GM23338 (cell line): ENCODE measurements at regions not wholly inside any gene's neighbourhood (a gene's known extent, or its start where the extent isn't known, plus 50 kb on each side); places are given as distances from the start of the nearest gene placed in this dataset.

ENCODE experiments used
- ATAC-seq: fragments of 200-7000 bp; cut with Tn5 transposase; 3 replicates; pipeline ENCODE4 v1.9.1; 2020
- DNase-seq: peaks from one replicate; pipeline ENCODE4 v3.0.0-alpha.2; 2015; ENCODE audit warnings: low spot score
- H2AFZ ChIP-seq: fragments of 200-600 bp; sonication (generic); 2 replicates; pipeline ENCODE4 v1.8.0; 2016; ENCODE audit warnings: antibody characterized with exemption, mild to moderate bottlenecking, moderate library complexity
- H3F3A ChIP-seq: fragments of 200-600 bp; sonication (generic); replicated peaks from 2 replicates; pipeline ENCODE4 v1.8.0; 2017; ENCODE audit warnings: antibody characterized with exemption, mixed run types, low read depth
- H3K27ac ChIP-seq: fragments of 200-600 bp; sonication (generic); 2 replicates; pipeline ENCODE4 v1.6.1; 2016; ENCODE audit warnings: low read depth
- H3K27me3 ChIP-seq: fragments of 200-600 bp; sonication (generic); 2 replicates; pipeline ENCODE4 v1.8.0; 2016; ENCODE audit warnings: mild to moderate bottlenecking, mixed run types, moderate library complexity; ENCODE audit not compliant: insufficient read depth
- H3K36me3 ChIP-seq: fragments of 200-600 bp; sonication (generic); 2 replicates; pipeline ENCODE4 v1.8.0; 2016; ENCODE audit warnings: mild to moderate bottlenecking; ENCODE audit not compliant: insufficient read depth
- H3K4me1 ChIP-seq: fragments of 200-600 bp; sonication (generic); 2 replicates; pipeline ENCODE4 v1.8.0; 2016; ENCODE audit warnings: mild to moderate bottlenecking, moderate library complexity; ENCODE audit not compliant: insufficient read depth
- H3K4me2 ChIP-seq: fragments of 200-600 bp; sonication (generic); 2 replicates; pipeline ENCODE4 v1.7.1; 2017; ENCODE audit warnings: mixed run types
- H3K4me3 ChIP-seq: fragments of 200-600 bp; sonication (generic); 2 replicates; pipeline ENCODE4 v1.6.1; 2016; ENCODE audit warnings: mixed run types
- H3K79me2 ChIP-seq: fragments of 200-600 bp; sonication (generic); replicated peaks from 2 replicates; pipeline ENCODE4 v1.8.0; 2017; ENCODE audit warnings: mild to moderate bottlenecking; ENCODE audit not compliant: insufficient read depth
- H3K9me2 ChIP-seq: fragments of 200-600 bp; sonication (generic); 2 replicates; pipeline ENCODE4 v1.8.0; 2017; ENCODE audit not compliant: insufficient read depth
- H4K20me1 ChIP-seq: fragments of 200-600 bp; sonication (generic); replicated peaks from 2 replicates; pipeline ENCODE4 v1.8.0; 2017; ENCODE audit warnings: mild to moderate bottlenecking; ENCODE audit not compliant: insufficient read depth
- H3K27ac Mint-ChIP-seq: 2 replicates; pipeline ENCODE4 v1.8.0; 2020; ENCODE audit warnings: inconsistent platforms, mild to moderate bottlenecking, moderate library complexity, mixed read lengths
- H3K27me3 Mint-ChIP-seq: 3 replicates; pipeline ENCODE4 v1.8.0; 2022; ENCODE audit warnings: low read depth, mild to moderate bottlenecking, moderate library complexity, mixed read lengths, inconsistent platforms; ENCODE audit not compliant: insufficient read depth, poor library complexity
- H3K36me3 Mint-ChIP-seq: 3 replicates; pipeline ENCODE4 v1.8.0; 2021; ENCODE audit warnings: low read depth, mild to moderate bottlenecking, inconsistent platforms, moderate library complexity, mixed read lengths
- H3K4me1 Mint-ChIP-seq: 3 replicates; pipeline ENCODE4 v1.8.0; 2020; ENCODE audit warnings: mild to moderate bottlenecking, inconsistent platforms, mixed read lengths
- H3K4me3 Mint-ChIP-seq: 3 replicates; pipeline ENCODE4 v1.8.0; 2021; ENCODE audit warnings: moderate library complexity, mild to moderate bottlenecking, inconsistent platforms, mixed read lengths
- H3K9me3 Mint-ChIP-seq: 3 replicates; pipeline ENCODE4 v1.8.0; 2020; ENCODE audit warnings: moderate library complexity, mild to moderate bottlenecking, inconsistent platforms, mixed read lengths
- CREB1 ChIP-seq: fragments of 250-450 bp; sonication (Bioruptor Pico); IDR thresholded peaks from 2 replicates; pipeline ENCODE4 v1.5.0; 2020; ENCODE audit warnings: low read depth, mild to moderate bottlenecking, moderate library complexity
- CTCF ChIP-seq, 2 experiments: fragments of 200-600 bp in 1 of 2; sonication (generic) in 1 of 2; conservative IDR thresholded peaks; 2 replicates each; pipeline versions ENCODE4 v1.5.1 to v1.6.1; 2016 to 2017; ENCODE audit warnings: antibody characterized with exemption in 2 of 2, low read depth in 2 of 2, mild to moderate bottlenecking in 2 of 2, moderate library complexity in 1 of 2
- ETS1 ChIP-seq: IDR thresholded peaks from 2 replicates; pipeline ENCODE4 v1.6.1; 2016; ENCODE audit warnings: antibody characterized with exemption
- EZH2 ChIP-seq: fragments of 200-600 bp; sonication (generic); IDR thresholded peaks from one replicate; pipeline ENCODE4 v1.8.0; 2017; ENCODE audit warnings: antibody characterized with exemption, mild to moderate bottlenecking, low read depth; ENCODE audit not compliant: unreplicated experiment
- EZH2phosphoT487 ChIP-seq: fragments of 200-600 bp; sonication (generic); IDR thresholded peaks from one replicate; pipeline ENCODE4 v1.8.1; 2018; ENCODE audit warnings: antibody characterized with exemption; ENCODE audit not compliant: unreplicated experiment
- JUNB ChIP-seq: IDR thresholded peaks from one replicate; pipeline ENCODE4 v1.6.1; 2016; ENCODE audit warnings: antibody characterized with exemption; ENCODE audit not compliant: unreplicated experiment
- NANOG ChIP-seq: IDR thresholded peaks from 2 replicates; pipeline ENCODE4 v1.6.1; 2016; ENCODE audit warnings: antibody characterized with exemption, borderline replicate concordance
- POLR2AphosphoS5 ChIP-seq: IDR thresholded peaks from 2 replicates; pipeline ENCODE4 v1.6.1; 2016; ENCODE audit warnings: antibody characterized with exemption, low read depth
- STAT1 ChIP-seq: IDR thresholded peaks from one replicate; pipeline ENCODE4 v1.6.1; 2016; ENCODE audit warnings: antibody characterized with exemption; ENCODE audit not compliant: unreplicated experiment
- ZNF114 ChIP-seq: fragments of 250-450 bp; sonication (Bioruptor Pico); IDR thresholded peaks from 2 replicates; pipeline ENCODE4 v1.5.0; 2020; ENCODE audit warnings: mild to moderate bottlenecking, moderate library complexity
- ZNF331 ChIP-seq: fragments of 250-450 bp; sonication (Bioruptor Pico); IDR thresholded peaks from 2 replicates; pipeline ENCODE4 v1.5.0; 2020; ENCODE audit warnings: low read depth, mild to moderate bottlenecking, moderate library complexity
- ZNF462 ChIP-seq: fragments of 250-450 bp; sonication (Bioruptor Pico); IDR thresholded peaks from 2 replicates; pipeline ENCODE4 v1.5.0; 2020; ENCODE audit warnings: mild to moderate bottlenecking, moderate library complexity
- TF ChIP-seq, protein P1 (sequence below): IDR thresholded peaks from one replicate; pipeline ENCODE4 v1.6.1; 2018; ENCODE audit warnings: antibody characterized with exemption; ENCODE audit not compliant: unreplicated experiment

GRCh38 chr17:14986127-14986526, 279.0 kb downstream of the PMP22 start:
- no peak for DNase-seq

More at GRCh38 chr17:14986127-14986526, 279.0 kb downstream of the PMP22 start:
- no peak for ATAC-seq
- no peaks in the 10 kb centered on the region; the same call in 2 of the 3 replicates for H3K9me3 Mint-ChIP-seq
- no peaks in the 10 kb centered on the region for H3K27me3 ChIP-seq
- H3K36me3 Mint-ChIP-seq, result no peaks in the 10 kb centered on the region
- H3K79me2 ChIP-seq, result no peaks in the 10 kb centered on the region
- no peaks in the 10 kb centered on the region for H3K4me1 ChIP-seq
- H3K27me3 Mint-ChIP-seq, result no peaks in the 10 kb centered on the region
- H3K4me3 ChIP-seq, result no peak overlapping the region
- peaks cover 1% of the 10 kb centered on the region; the same call in 1 of the 2 replicates for H3K9me2 ChIP-seq
- H3K4me3 Mint-ChIP-seq, result no peak overlapping the region
- no peak overlapping the region for H3K4me2 ChIP-seq
- no peaks in the 10 kb centered on the region for H3F3A ChIP-seq
- no peak overlapping the region for H2AFZ ChIP-seq
- no peaks in the 10 kb centered on the region for H3K36me3 ChIP-seq
- H4K20me1 ChIP-seq, result no peaks in the 10 kb centered on the region
- no peak overlapping the region for H3K27ac Mint-ChIP-seq
- H3K4me1 Mint-ChIP-seq, result no peaks in the 10 kb centered on the region
- H3K27ac ChIP-seq, result no peak overlapping the region
- TF ChIP-seq NANOG (no peak), STAT1 (no peak), CREB1 (CRISPR knock-in tag) (no peak), ZNF114 (CRISPR knock-in tag) (no peak), ZNF462 (CRISPR knock-in tag) (no peak), CTCF (conservative IDR thresholded peaks at IDR 0.05; ENCODE audit: low read depth in 2 of 2) (no peak), JUNB (no peak), EZH2 (no peak), EZH2phosphoT487 (no peak), POLR2AphosphoS5 (no peak), ZNF331 (CRISPR knock-in tag) (no peak), ETS1 (no peak)
- TF ChIP-seq, protein P1, sequence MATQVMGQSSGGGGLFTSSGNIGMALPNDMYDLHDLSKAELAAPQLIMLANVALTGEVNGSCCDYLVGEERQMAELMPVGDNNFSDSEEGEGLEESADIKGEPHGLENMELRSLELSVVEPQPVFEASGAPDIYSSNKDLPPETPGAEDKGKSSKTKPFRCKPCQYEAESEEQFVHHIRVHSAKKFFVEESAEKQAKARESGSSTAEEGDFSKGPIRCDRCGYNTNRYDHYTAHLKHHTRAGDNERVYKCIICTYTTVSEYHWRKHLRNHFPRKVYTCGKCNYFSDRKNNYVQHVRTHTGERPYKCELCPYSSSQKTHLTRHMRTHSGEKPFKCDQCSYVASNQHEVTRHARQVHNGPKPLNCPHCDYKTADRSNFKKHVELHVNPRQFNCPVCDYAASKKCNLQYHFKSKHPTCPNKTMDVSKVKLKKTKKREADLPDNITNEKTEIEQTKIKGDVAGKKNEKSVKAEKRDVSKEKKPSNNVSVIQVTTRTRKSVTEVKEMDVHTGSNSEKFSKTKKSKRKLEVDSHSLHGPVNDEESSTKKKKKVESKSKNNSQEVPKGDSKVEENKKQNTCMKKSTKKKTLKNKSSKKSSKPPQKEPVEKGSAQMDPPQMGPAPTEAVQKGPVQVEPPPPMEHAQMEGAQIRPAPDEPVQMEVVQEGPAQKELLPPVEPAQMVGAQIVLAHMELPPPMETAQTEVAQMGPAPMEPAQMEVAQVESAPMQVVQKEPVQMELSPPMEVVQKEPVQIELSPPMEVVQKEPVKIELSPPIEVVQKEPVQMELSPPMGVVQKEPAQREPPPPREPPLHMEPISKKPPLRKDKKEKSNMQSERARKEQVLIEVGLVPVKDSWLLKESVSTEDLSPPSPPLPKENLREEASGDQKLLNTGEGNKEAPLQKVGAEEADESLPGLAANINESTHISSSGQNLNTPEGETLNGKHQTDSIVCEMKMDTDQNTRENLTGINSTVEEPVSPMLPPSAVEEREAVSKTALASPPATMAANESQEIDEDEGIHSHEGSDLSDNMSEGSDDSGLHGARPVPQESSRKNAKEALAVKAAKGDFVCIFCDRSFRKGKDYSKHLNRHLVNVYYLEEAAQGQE, result no peak
